Endothelial cell of umbilical vein (primary cell): ENCODE measurements at regions not wholly inside any gene's neighbourhood (a gene's known extent, or its start where the extent isn't known, plus 50 kb on each side); places are given as distances from the start of the nearest gene placed in this dataset.

Experiments used
- BruUV-seq: library from RNA; stranded (reverse); fragments of 400-500 nt; replicated peaks from 2 replicates; lab custom pipeline; 2021; lab: Mats Ljungman, UMichigan
- CTCF ChIA-PET: fragments of 300-600, 350-600 bp; sonication (Branson Sonifier 250); formaldehyde crosslinking; loops from one replicate; lab custom pipeline; 2021; ENCODE audit warnings: antibody characterized with exemption, inconsistent platforms; lab: Charles Lee
- POLR2A ChIA-PET: fragments of 300-600, 350-600 bp; sonication (Branson Sonifier 250); formaldehyde crosslinking; loops from one replicate; lab custom pipeline; 2021; ENCODE audit warnings: antibody characterized with exemption, inconsistent platforms; lab: Charles Lee
- DNase-seq: peaks from one replicate; pipeline ENCODE4 v3.0.0-alpha.2; 2011; ENCODE audit warnings: low read depth, low spot score
- FAIRE-seq: peaks from 2 replicates; lab custom pipeline; 2011; peaks lifted over from hg19 to GRCh38; lab: Jason Lieb, UNC
- H2AFZ ChIP-seq: 2 replicates; pipeline ENCODE4 v1.6.0; 2012; ENCODE audit warnings: low read depth, low read length, control low read depth, inconsistent platforms
- H3K27ac ChIP-seq: 2 replicates; pipeline ENCODE4 v1.5.1; 2011; ENCODE audit warnings: low read depth, mild to moderate bottlenecking, control low read depth, low read length, moderate library complexity; ENCODE audit not compliant: insufficient read depth
- H3K27me3 ChIP-seq, 2 experiments: 2 replicates each; pipeline versions ENCODE4 v1.6.0 to v1.6.1; 2011; ENCODE audit warnings: low read length in 2 of 2, mixed read lengths in 1 of 2; ENCODE audit not compliant: control insufficient read depth in 2 of 2, insufficient read depth in 2 of 2
- H3K36me3 ChIP-seq, 2 experiments: 2 replicates in 1 of 2; 3 replicates in 1 of 2; pipeline ENCODE4 v1.5.1; 2011; ENCODE audit warnings: low read length in 2 of 2, mild to moderate bottlenecking in 1 of 2, moderate library complexity in 1 of 2; ENCODE audit not compliant: control insufficient read depth in 2 of 2, insufficient read depth in 2 of 2; ENCODE audit errors: extremely low read depth in 1 of 2
- H3K4me1 ChIP-seq: 3 replicates; pipeline ENCODE4 v1.5.1; 2011; ENCODE audit warnings: mild to moderate bottlenecking, low read length; ENCODE audit not compliant: control insufficient read depth, insufficient read depth; ENCODE audit errors: extremely low read depth
- H3K4me2 ChIP-seq: 2 replicates; pipeline ENCODE4 v1.6.1; 2011; ENCODE audit warnings: low read length, control low read depth, mixed read lengths; ENCODE audit not compliant: insufficient read depth
- H3K4me3 ChIP-seq, 3 experiments: fragments of 200-600 bp in 1 of 3; sonication (generic), shearing (Covaris generic) in 1 of 3; replicated peaks in 1 of 3; 2 replicates each; pipeline ENCODE4 v1.5.1; 2011 to 2016; ENCODE audit warnings: control low read depth in 3 of 3, low read length in 3 of 3, mild to moderate bottlenecking in 2 of 3, inconsistent platforms in 1 of 3, low read depth in 1 of 3, moderate library complexity in 1 of 3; ENCODE audit not compliant: insufficient read depth in 1 of 3
- H3K79me2 ChIP-seq: 2 replicates; pipeline ENCODE4 v1.6.0; 2012; ENCODE audit warnings: low read length, inconsistent platforms; ENCODE audit not compliant: control insufficient read depth, insufficient read depth
- H3K9ac ChIP-seq: replicated peaks from 2 replicates; pipeline ENCODE3; 2011; ENCODE audit warnings: low read length, control low read depth; ENCODE audit not compliant: insufficient read depth; ENCODE audit errors: extremely low read depth
- H3K9me1 ChIP-seq: replicated peaks from 3 replicates; pipeline ENCODE4 v1.6.0; 2011; ENCODE audit warnings: mild to moderate bottlenecking, low read length; ENCODE audit not compliant: control insufficient read depth, insufficient read depth; ENCODE audit errors: extremely low read depth
- H3K9me3 ChIP-seq: replicated peaks from 2 replicates; pipeline ENCODE4 v1.5.1; 2012; ENCODE audit warnings: low read length, inconsistent platforms; ENCODE audit not compliant: control insufficient read depth, insufficient read depth
- H4K20me1 ChIP-seq: replicated peaks from 2 replicates; pipeline ENCODE3; 2011; ENCODE audit warnings: mild to moderate bottlenecking, low read length; ENCODE audit not compliant: control insufficient read depth, insufficient read depth; ENCODE audit errors: extremely low read depth
- EZH2 ChIP-seq: IDR thresholded peaks from 2 replicates; pipeline ENCODE4 v1.6.1; 2012; ENCODE audit warnings: borderline replicate concordance, low read depth, mild to moderate bottlenecking, moderate library complexity, low read length, inconsistent platforms; ENCODE audit not compliant: severe bottlenecking
- FOS ChIP-seq: IDR thresholded peaks from 2 replicates; pipeline ENCODE4 v1.6.1; 2011; ENCODE audit warnings: mild to moderate bottlenecking, low read length, moderate library complexity, borderline replicate concordance; ENCODE audit not compliant: insufficient read depth
- GATA2 ChIP-seq: IDR thresholded peaks from 2 replicates; pipeline ENCODE4 v1.7.0; 2011; ENCODE audit warnings: low read depth, mild to moderate bottlenecking, moderate library complexity, mixed read lengths, low read length; ENCODE audit not compliant: insufficient read length, insufficient read depth
- JUN ChIP-seq: IDR thresholded peaks from 2 replicates; pipeline ENCODE4 v1.6.1; 2011; ENCODE audit warnings: borderline replicate concordance, low read depth; ENCODE audit not compliant: insufficient read length, insufficient read depth
- MYC ChIP-seq: IDR thresholded peaks from one replicate; pipeline ENCODE4 v1.6.1; 2011; ENCODE audit warnings: mild to moderate bottlenecking, low read depth, low read length
- POLR2A ChIP-seq: IDR thresholded peaks from 2 replicates; pipeline ENCODE4 v1.6.1; 2012; ENCODE audit warnings: low read depth, mild to moderate bottlenecking, control low read depth, low read length
- POLR2AphosphoS5 ChIP-seq: IDR thresholded peaks from 2 replicates; pipeline ENCODE4 v1.6.1; 2012; ENCODE audit warnings: low read depth, mild to moderate bottlenecking, control low read depth, low read length, moderate library complexity; ENCODE audit not compliant: insufficient read depth
- dilution Hi-C: fragments of 300-500 bp; cut with MboI; formaldehyde crosslinking; loops from one replicate; pipeline ENCODE4 v1.15.0; 2019; ENCODE audit warnings: low sequenced_read_pairs; ENCODE audit not compliant: extremely low pct_ligation_motif_present
- intact Hi-C: fragments of 100-400 bp; cut with micrococcal nuclease; formaldehyde crosslinking; loops from one replicate; pipeline ENCODE4 v1.10.0; 2022
- TF ChIP-seq, protein P1 (sequence below), 2 donors: IDR thresholded peaks; 1 replicate in 1 of 2; 2 replicates in 1 of 2; pipeline ENCODE4 v1.5.1; 2011; ENCODE audit warnings: low read length in 2 of 2, mild to moderate bottlenecking in 2 of 2, moderate library complexity in 2 of 2, control low read depth in 1 of 2, inconsistent platforms in 1 of 2, low read depth in 1 of 2; ENCODE audit not compliant: insufficient read depth in 1 of 2; ENCODE audit errors: extremely low read depth in 1 of 2
- TF ChIP-seq, protein P2 (sequence below): IDR thresholded peaks from 2 replicates; pipeline ENCODE4 v1.6.1; 2011; ENCODE audit not compliant: insufficient read depth, insufficient read length

DNA sequence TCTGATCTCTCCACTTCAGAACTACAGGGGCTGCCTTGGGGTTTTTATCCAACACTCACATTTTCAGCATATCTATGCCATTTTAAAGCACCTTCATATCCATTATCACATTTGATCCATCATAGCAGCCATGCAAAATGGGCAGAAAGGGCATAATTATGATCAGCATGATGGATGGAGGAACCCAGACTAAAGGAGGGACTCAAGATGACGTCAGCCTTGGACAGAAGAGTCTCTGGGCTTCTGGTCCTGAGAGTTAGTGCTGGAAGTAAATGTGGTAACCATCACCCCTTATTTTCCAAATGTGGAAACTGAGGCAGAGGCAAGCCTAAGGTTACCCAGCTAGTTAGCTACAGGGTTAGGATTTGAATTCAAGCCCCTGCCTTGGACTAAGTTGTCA lies 273.1 kb downstream of the DRD1 start:
- BruUV-seq = no TSS peak
- Histone ChIP-seq H3K4me3 (no peak overlapping the region), H3K4me1 (no peaks in the 10 kb centered on the region), H3K4me2 (no peak overlapping the region), H4K20me1 (no peaks in the 10 kb centered on the region), H2AFZ (no peak overlapping the region), H3K27me3 (no peaks in the 10 kb centered on the region), H3K79me2 (no peaks in the 10 kb centered on the region), H3K36me3 (no peaks in the 10 kb centered on the region), H3K9me1 (no peaks in the 10 kb centered on the region), H3K9me3 (no peaks in the 10 kb centered on the region), H3K9ac (no peak overlapping the region), H3K27ac (no peak overlapping the region)
- TF ChIP-seq POLR2AphosphoS5 = no peak
- TF ChIP-seq, protein P1, sequence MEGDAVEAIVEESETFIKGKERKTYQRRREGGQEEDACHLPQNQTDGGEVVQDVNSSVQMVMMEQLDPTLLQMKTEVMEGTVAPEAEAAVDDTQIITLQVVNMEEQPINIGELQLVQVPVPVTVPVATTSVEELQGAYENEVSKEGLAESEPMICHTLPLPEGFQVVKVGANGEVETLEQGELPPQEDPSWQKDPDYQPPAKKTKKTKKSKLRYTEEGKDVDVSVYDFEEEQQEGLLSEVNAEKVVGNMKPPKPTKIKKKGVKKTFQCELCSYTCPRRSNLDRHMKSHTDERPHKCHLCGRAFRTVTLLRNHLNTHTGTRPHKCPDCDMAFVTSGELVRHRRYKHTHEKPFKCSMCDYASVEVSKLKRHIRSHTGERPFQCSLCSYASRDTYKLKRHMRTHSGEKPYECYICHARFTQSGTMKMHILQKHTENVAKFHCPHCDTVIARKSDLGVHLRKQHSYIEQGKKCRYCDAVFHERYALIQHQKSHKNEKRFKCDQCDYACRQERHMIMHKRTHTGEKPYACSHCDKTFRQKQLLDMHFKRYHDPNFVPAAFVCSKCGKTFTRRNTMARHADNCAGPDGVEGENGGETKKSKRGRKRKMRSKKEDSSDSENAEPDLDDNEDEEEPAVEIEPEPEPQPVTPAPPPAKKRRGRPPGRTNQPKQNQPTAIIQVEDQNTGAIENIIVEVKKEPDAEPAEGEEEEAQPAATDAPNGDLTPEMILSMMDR (IDR thresholded peaks at IDR 0.05; ENCODE audit: extremely low read depth in 1 of 2, insufficient read depth in 1 of 2, low read depth in 1 of 2, low read length in 2 of 2) = no peak
- TF ChIP-seq, protein P2, sequence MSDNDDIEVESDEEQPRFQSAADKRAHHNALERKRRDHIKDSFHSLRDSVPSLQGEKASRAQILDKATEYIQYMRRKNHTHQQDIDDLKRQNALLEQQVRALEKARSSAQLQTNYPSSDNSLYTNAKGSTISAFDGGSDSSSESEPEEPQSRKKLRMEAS = no peak
- TF ChIP-seq GATA2 = no peak
- no peak for TF ChIP-seq MYC
- TF ChIP-seq FOS = no peak
- no peak for TF ChIP-seq EZH2
- no peak for TF ChIP-seq JUN
- TF ChIP-seq POLR2A = no peak
- DNase-seq = no peak
- dilution Hi-C loops = no loop called here
- ChIA-PET POLR2A (no interaction called here), CTCF (no interaction called here)
- intact Hi-C loops = no loop called here
- FAIRE-seq = no peak
